SK-N-SH treated with all-trans-retinoic acid at 6 μM for 48 hours (cell line): ENCODE measurements at regions not wholly inside any gene's neighbourhood (a gene's known extent, or its start where the extent isn't known, plus 50 kb on each side); places are given as distances from the start of the nearest gene placed in this dataset.

Experiments
- ATAC-seq: fragments of 200-7000 bp; cut with Tn5 transposase; 3 replicates; pipeline ENCODE4 v1.9.1; 2020; ENCODE audit warnings: mild to moderate bottlenecking, moderate library complexity
- ARNTL ChIP-seq: fragments of 450-650 bp; formaldehyde crosslinking; IDR thresholded peaks from 2 replicates; pipeline ENCODE4 v1.5.0; 2020; ENCODE audit warnings: low read depth, mild to moderate bottlenecking, moderate library complexity, borderline replicate concordance
- BACH2 ChIP-seq: fragments of 250-450 bp; sonication (Bioruptor Pico); IDR thresholded peaks from 2 replicates; pipeline ENCODE4 v1.9.0; 2021; ENCODE audit warnings: mild to moderate bottlenecking, borderline replicate concordance
- CREB5 ChIP-seq: fragments of 250-450 bp; sonication (Bioruptor Pico); IDR thresholded peaks from 2 replicates; pipeline ENCODE4 v1.5.1; 2020; ENCODE audit warnings: low read depth, mild to moderate bottlenecking, moderate library complexity
- CSDC2 ChIP-seq: fragments of 250-450 bp; sonication (Bioruptor Pico); IDR thresholded peaks from 2 replicates; pipeline ENCODE4 v1.5.0; 2020; ENCODE audit warnings: mild to moderate bottlenecking, moderate library complexity
- CSRNP3 ChIP-seq: fragments of 250-450 bp; sonication (Bioruptor Pico); IDR thresholded peaks from 2 replicates; pipeline ENCODE4 v1.5.1; 2021; ENCODE audit warnings: mild to moderate bottlenecking, moderate library complexity
- ESRRG ChIP-seq: fragments of 250-450 bp; sonication (Bioruptor Pico); IDR thresholded peaks from 2 replicates; pipeline ENCODE4 v1.6.1; 2021; ENCODE audit warnings: mild to moderate bottlenecking
- GLIS3 ChIP-seq: fragments of 250-450 bp; sonication (Bioruptor Pico); IDR thresholded peaks from 2 replicates; pipeline ENCODE4 v1.5.0; 2020; ENCODE audit warnings: mild to moderate bottlenecking, moderate library complexity
- OSR1 ChIP-seq: fragments of 250-450 bp; sonication (Bioruptor Pico); IDR thresholded peaks from 2 replicates; pipeline ENCODE4 v1.8.0; 2022; ENCODE audit warnings: moderate library complexity, mild to moderate bottlenecking, inconsistent platforms
- POU6F1 ChIP-seq: fragments of 250-450 bp; sonication (Bioruptor Pico); IDR thresholded peaks from 2 replicates; pipeline ENCODE4 v1.8.0; 2021; ENCODE audit warnings: low read depth, mild to moderate bottlenecking, moderate library complexity, borderline replicate concordance
- PPARA ChIP-seq: fragments of 250-450 bp; sonication (Bioruptor Pico); IDR thresholded peaks from 2 replicates; pipeline ENCODE4 v1.5.0; 2020; ENCODE audit warnings: mild to moderate bottlenecking, borderline replicate concordance
- RARB ChIP-seq: fragments of 250-450 bp; sonication (Bioruptor Pico); IDR thresholded peaks from 2 replicates; pipeline ENCODE4 v1.8.0; 2021; ENCODE audit warnings: mild to moderate bottlenecking, moderate library complexity
- SNAI2 ChIP-seq: fragments of 250-450 bp; sonication (Bioruptor Pico); IDR thresholded peaks from 2 replicates; pipeline ENCODE4 v1.5.0; 2020; ENCODE audit warnings: mild to moderate bottlenecking, moderate library complexity
- TCF4 ChIP-seq: fragments of 250-450 bp; sonication (Bioruptor Pico); IDR thresholded peaks from 2 replicates; pipeline ENCODE4 v1.8.0; 2021; ENCODE audit warnings: mild to moderate bottlenecking, moderate library complexity, borderline replicate concordance
- TOX ChIP-seq: fragments of 250-450 bp; sonication (Bioruptor Pico); IDR thresholded peaks from 2 replicates; pipeline ENCODE4 v1.8.0; 2021; ENCODE audit warnings: mild to moderate bottlenecking, moderate library complexity, borderline replicate concordance
- TSHZ2 ChIP-seq: fragments of 250-450 bp; sonication (Bioruptor Pico); IDR thresholded peaks from 2 replicates; pipeline ENCODE4 v1.5.0; 2020; ENCODE audit warnings: mild to moderate bottlenecking, moderate library complexity
- ZC3H10 ChIP-seq: fragments of 250-450 bp; sonication (Bioruptor Pico); IDR thresholded peaks from 2 replicates; pipeline ENCODE4 v1.5.1; 2021; ENCODE audit warnings: mild to moderate bottlenecking, moderate library complexity
- ZFP3 ChIP-seq: fragments of 250-450 bp; sonication (Bioruptor Pico); IDR thresholded peaks from 2 replicates; pipeline ENCODE4 v1.5.0; 2020; ENCODE audit warnings: mild to moderate bottlenecking, moderate library complexity
- ZFP30 ChIP-seq: fragments of 450-650 bp; formaldehyde crosslinking; IDR thresholded peaks from 2 replicates; pipeline ENCODE4 v1.5.0; 2022; ENCODE audit warnings: mild to moderate bottlenecking, moderate library complexity
- ZNF565 ChIP-seq: fragments of 450-650 bp; formaldehyde crosslinking; conservative IDR thresholded peaks from 2 replicates; pipeline ENCODE4 v1.5.0; 2020; ENCODE audit warnings: low read depth, mild to moderate bottlenecking, moderate library complexity
- ZNF70 ChIP-seq: fragments of 450-650 bp; formaldehyde crosslinking; IDR thresholded peaks from 2 replicates; pipeline ENCODE4 v1.5.0; 2020; ENCODE audit warnings: mild to moderate bottlenecking, moderate library complexity
- ZNF8 ChIP-seq: fragments of 450-650 bp; formaldehyde crosslinking; IDR thresholded peaks from 2 replicates; pipeline ENCODE4 v1.5.0; 2020; ENCODE audit warnings: mild to moderate bottlenecking, moderate library complexity

- no peak for ATAC-seq
- TF ChIP-seq CSRNP3 (CRISPR knock-in tag) (no peak), ZFP30 (CRISPR knock-in tag) (no peak), ZNF70 (CRISPR knock-in tag) (no peak), ZNF565 (CRISPR knock-in tag) (no peak), TSHZ2 (no peak), POU6F1 (CRISPR knock-in tag) (no peak), CSDC2 (no peak), TCF4 (no peak), OSR1 (CRISPR knock-in tag) (no peak), PPARA (no peak), CREB5 (no peak), ZNF8 (no peak), GLIS3 (no peak)
Measured at GRCh38 chr6:112597176-112597575, 250.0 kb downstream of the RFPL4B start.

- ATAC-seq: no peak
- TF ChIP-seq RARB (CRISPR knock-in tag): no peak
- TF ChIP-seq CREB5: no peak
- no peak for TF ChIP-seq ZFP30 (CRISPR knock-in tag)
- TF ChIP-seq ZC3H10 (CRISPR knock-in tag): no peak
- TF ChIP-seq ESRRG: no peak
- no peak for TF ChIP-seq BACH2
- TF ChIP-seq OSR1 (CRISPR knock-in tag): no peak
- no peak for TF ChIP-seq SNAI2
- no peak for TF ChIP-seq ARNTL (CRISPR knock-in tag)
- no peak for TF ChIP-seq GLIS3
- TF ChIP-seq POU6F1 (CRISPR knock-in tag): no peak
- no peak for TF ChIP-seq ZFP3 (CRISPR knock-in tag)
Measured at GRCh38 chr6:112600168-112600567, 253.0 kb downstream of the RFPL4B start.

- no peak for ATAC-seq
- no peak for TF ChIP-seq ARNTL (CRISPR knock-in tag)
- no peak for TF ChIP-seq PPARA
- TF ChIP-seq GLIS3: no peak
- TF ChIP-seq OSR1 (CRISPR knock-in tag): no peak
- TF ChIP-seq TSHZ2: no peak
- TF ChIP-seq ZFP30 (CRISPR knock-in tag): no peak
- no peak for TF ChIP-seq ESRRG
- no peak for TF ChIP-seq ZFP3 (CRISPR knock-in tag)
- TF ChIP-seq TOX (CRISPR knock-in tag): no peak
- no peak for TF ChIP-seq BACH2
- no peak for TF ChIP-seq CSRNP3 (CRISPR knock-in tag)
Measured at GRCh38 chr6:112603726-112604125, 256.6 kb downstream of the RFPL4B start.
